HepG2 (cell line): ENCODE measurements at regions not wholly inside any gene's neighbourhood (a gene's known extent, or its start where the extent isn't known, plus 50 kb on each side); places are given as distances from the start of the nearest gene placed in this dataset.

Experiments
- ATAC-seq: fragments of 200-7000 bp; cut with Tn5 transposase; 3 replicates; pipeline ENCODE4 v1.9.1; 2020; ENCODE audit warnings: mild to moderate bottlenecking, moderate library complexity
- BruUV-seq: library from RNA; stranded (reverse); fragments of 400-500 nt; replicated peaks from 2 replicates; lab custom pipeline; 2021; lab: Mats Ljungman, UMichigan
- CTCF ChIA-PET: fragments of 300-600 bp; formaldehyde crosslinking; extraction: SDS; loops from one replicate; lab custom pipeline; 2021; ENCODE audit warnings: low total read pairs, inconsistent platforms, low intra/inter-chr PET ratio; lab: Yijun Ruan, JAX
- POLR2A ChIA-PET: fragments of 350-600 bp; sonication (Branson Sonifier 250); formaldehyde crosslinking; loops from one replicate; lab custom pipeline; 2020; ENCODE audit warnings: antibody characterized with exemption, inconsistent platforms; lab: Yijun Ruan, JAX
- DNase-seq: peaks from one replicate; pipeline ENCODE4 v3.0.0-alpha.2; 2015; ENCODE audit warnings: low spot score
- FAIRE-seq: peaks from 3 replicates; lab custom pipeline; 2011; peaks lifted over from hg19 to GRCh38; lab: Jason Lieb, UNC
- H2AFZ ChIP-seq: one replicate; pipeline ENCODE4 v1.6.1; 2011; ENCODE audit warnings: low read length, inconsistent platforms
- H3K27ac ChIP-seq: fragments of 300-600 bp; 3 replicates; pipeline ENCODE4 v1.8.0; 2011; ENCODE audit warnings: mixed run types, mild to moderate bottlenecking, mixed read lengths, low read length, inconsistent platforms; ENCODE audit not compliant: insufficient read depth; ENCODE audit errors: extremely low read length
- H3K27me3 ChIP-seq, 2 experiments: fragments of 200-600 bp in 1 of 2; 2 replicates in 1 of 2; 3 replicates in 1 of 2; pipeline versions ENCODE4 v1.6.0 to v1.8.0; 2011; ENCODE audit warnings: low read length in 2 of 2, mild to moderate bottlenecking in 2 of 2, moderate library complexity in 2 of 2, inconsistent platforms in 1 of 2; ENCODE audit not compliant: insufficient read depth in 2 of 2, control insufficient read depth in 1 of 2
- H3K36me3 ChIP-seq, 2 experiments: fragments of 200-600 bp in 1 of 2; replicated peaks in 1 of 2; 2 replicates in 1 of 2; 3 replicates in 1 of 2; pipeline versions ENCODE4 v1.5.1 to v1.8.0; 2011; ENCODE audit warnings: low read length in 2 of 2, inconsistent platforms in 1 of 2; ENCODE audit not compliant: insufficient read depth in 2 of 2, control insufficient read depth in 1 of 2
- H3K4me1 ChIP-seq: 2 replicates; pipeline ENCODE4 v1.5.1; 2012; ENCODE audit warnings: low read length, inconsistent platforms; ENCODE audit not compliant: insufficient read depth
- H3K4me2 ChIP-seq: 2 replicates; pipeline ENCODE4 v1.6.0; 2011; ENCODE audit warnings: low read depth, low read length, inconsistent platforms
- H3K4me3 ChIP-seq, 3 experiments: fragments of 200-600 bp in 1 of 3; sonication (generic), shearing (Covaris generic) in 1 of 3; replicated peaks in 1 of 3; 2 replicates each; pipeline ENCODE4 v1.5.1; 2011 to 2016; ENCODE audit warnings: low read length in 3 of 3, inconsistent platforms in 2 of 3, low read depth in 2 of 3, mild to moderate bottlenecking in 2 of 3, control low read depth in 1 of 3, mixed read lengths in 1 of 3; ENCODE audit not compliant: insufficient read depth in 1 of 3
- H3K79me2 ChIP-seq: one replicate; pipeline ENCODE4 v1.6.1; 2011; ENCODE audit warnings: low read length, inconsistent platforms; ENCODE audit not compliant: insufficient read depth
- H3K9ac ChIP-seq: 2 replicates; pipeline ENCODE4 v1.6.0; 2011; ENCODE audit warnings: mild to moderate bottlenecking, low read depth, low read length, inconsistent platforms; ENCODE audit not compliant: insufficient read depth
- H3K9me3 ChIP-seq: 2 replicates; pipeline ENCODE4 v1.5.1; 2012; ENCODE audit warnings: mild to moderate bottlenecking, low read length
- H4K20me1 ChIP-seq: 2 replicates; pipeline ENCODE4 v1.6.0; 2011; ENCODE audit warnings: inconsistent platforms, mild to moderate bottlenecking, low read length, moderate library complexity; ENCODE audit not compliant: insufficient read depth
- ATF7 ChIP-seq, 2 experiments: fragments of 450-650 bp in 1 of 2; sonication (generic) in 1 of 2; formaldehyde crosslinking in 1 of 2; IDR thresholded peaks; 2 replicates each; pipeline versions ENCODE4 v1.4.0 to v1.6.1; 2016 to 2020; ENCODE audit warnings: antibody characterized with exemption in 1 of 2, mild to moderate bottlenecking in 1 of 2, missing genetic modification reagents in 1 of 2
- BORCS8-MEF2B ChIP-seq: sonication (generic); formaldehyde crosslinking; IDR thresholded peaks from 2 replicates; pipeline ENCODE4 v1.8.0; 2022; ENCODE audit warnings: mild to moderate bottlenecking, missing genetic modification reagents
- HNF4A ChIP-seq: sonication (generic); formaldehyde crosslinking; IDR thresholded peaks from 2 replicates; pipeline ENCODE4 v1.4.0; 2020; ENCODE audit warnings: missing genetic modification reagents
- ZNF136 ChIP-seq: sonication (generic); formaldehyde crosslinking; IDR thresholded peaks from 2 replicates; pipeline ENCODE4 v1.8.1; 2022; ENCODE audit warnings: low read depth, mild to moderate bottlenecking, moderate library complexity, missing genetic modification reagents
- ZNF446 ChIP-seq: sonication (generic); formaldehyde crosslinking; IDR thresholded peaks from 2 replicates; pipeline ENCODE4 v1.5.0; 2020; ENCODE audit warnings: mild to moderate bottlenecking, missing genetic modification reagents
- WGBS: methylation state at CpG from one replicate; pipeline ENCODE4 v1.1.6; 2017; ENCODE audit warnings: low lambda C conversion rate; 5-methylcytosine and 5-hydroxymethylcytosine counted together
- in situ Hi-C: cut with HindIII; loops from 2 replicates; pipeline ENCODE4 v1.10.0; 2017; ENCODE audit warnings: low pct_unique_long_range_greater_than_20kb; ENCODE audit not compliant: extremely low pct_ligation_motif_present
- intact Hi-C: fragments of 100-400 bp; cut with micrococcal nuclease; formaldehyde crosslinking; loops from one replicate; pipeline ENCODE4 v1.10.0; 2022; ENCODE audit not compliant: unreplicated experiment
- TF ChIP-seq, protein P1 (sequence below): sonication (generic); formaldehyde crosslinking; IDR thresholded peaks from 2 replicates; pipeline ENCODE4 v1.9.0; 2021; ENCODE audit warnings: mild to moderate bottlenecking, missing genetic modification reagents

DNA sequence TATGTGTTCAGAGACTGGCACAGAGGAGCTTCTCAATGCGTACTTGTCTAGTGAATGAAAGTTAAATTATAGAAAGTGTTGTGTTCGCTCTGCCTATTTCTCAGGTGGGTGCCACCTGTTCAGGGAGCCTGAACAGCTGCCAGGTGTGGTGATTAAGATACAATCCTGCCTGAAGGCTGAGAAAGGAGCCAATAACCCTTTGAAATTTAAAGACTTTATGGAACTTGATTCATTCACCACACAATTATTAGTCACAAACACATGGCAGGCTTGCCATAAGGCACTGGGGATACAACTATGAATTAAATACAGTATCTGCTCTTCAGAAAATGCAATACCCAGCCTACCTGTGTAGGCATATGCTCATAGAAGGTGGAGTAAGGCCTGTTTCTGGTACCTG, 92.9 kb upstream of the AMOTL1 start:
- no peak overlapping the region for H3K4me3 ChIP-seq
- no peak overlapping the region for H3K27ac ChIP-seq
- in situ Hi-C loops = no loop called here
- no peak for ATAC-seq
- CTCF ChIA-PET = no interaction called here
- H3K4me1 ChIP-seq = no peaks in the 10 kb centered on the region
- intact Hi-C loops = no loop called here
- no peaks in the 10 kb centered on the region for H3K79me2 ChIP-seq
- H3K4me2 ChIP-seq = no peak overlapping the region
- H4K20me1 ChIP-seq = no peaks in the 10 kb centered on the region
- WGBS = 36% methylated on average over 2 of the region's 2 CpGs
- no peak for FAIRE-seq
- no peaks in the 10 kb centered on the region for H3K36me3 ChIP-seq
- no peaks in the 10 kb centered on the region for H3K9me3 ChIP-seq
- POLR2A ChIA-PET = no interaction called here
- no peak overlapping the region for H3K9ac ChIP-seq
- no peak for TF ChIP-seq ZNF446 (CRISPR knock-in tag)
- no peak for TF ChIP-seq HNF4A (CRISPR knock-in tag)
- no peak for TF ChIP-seq ZNF136 (CRISPR knock-in tag)
- no peak for TF ChIP-seq BORCS8-MEF2B (CRISPR knock-in tag)
- TF ChIP-seq, protein P1, sequence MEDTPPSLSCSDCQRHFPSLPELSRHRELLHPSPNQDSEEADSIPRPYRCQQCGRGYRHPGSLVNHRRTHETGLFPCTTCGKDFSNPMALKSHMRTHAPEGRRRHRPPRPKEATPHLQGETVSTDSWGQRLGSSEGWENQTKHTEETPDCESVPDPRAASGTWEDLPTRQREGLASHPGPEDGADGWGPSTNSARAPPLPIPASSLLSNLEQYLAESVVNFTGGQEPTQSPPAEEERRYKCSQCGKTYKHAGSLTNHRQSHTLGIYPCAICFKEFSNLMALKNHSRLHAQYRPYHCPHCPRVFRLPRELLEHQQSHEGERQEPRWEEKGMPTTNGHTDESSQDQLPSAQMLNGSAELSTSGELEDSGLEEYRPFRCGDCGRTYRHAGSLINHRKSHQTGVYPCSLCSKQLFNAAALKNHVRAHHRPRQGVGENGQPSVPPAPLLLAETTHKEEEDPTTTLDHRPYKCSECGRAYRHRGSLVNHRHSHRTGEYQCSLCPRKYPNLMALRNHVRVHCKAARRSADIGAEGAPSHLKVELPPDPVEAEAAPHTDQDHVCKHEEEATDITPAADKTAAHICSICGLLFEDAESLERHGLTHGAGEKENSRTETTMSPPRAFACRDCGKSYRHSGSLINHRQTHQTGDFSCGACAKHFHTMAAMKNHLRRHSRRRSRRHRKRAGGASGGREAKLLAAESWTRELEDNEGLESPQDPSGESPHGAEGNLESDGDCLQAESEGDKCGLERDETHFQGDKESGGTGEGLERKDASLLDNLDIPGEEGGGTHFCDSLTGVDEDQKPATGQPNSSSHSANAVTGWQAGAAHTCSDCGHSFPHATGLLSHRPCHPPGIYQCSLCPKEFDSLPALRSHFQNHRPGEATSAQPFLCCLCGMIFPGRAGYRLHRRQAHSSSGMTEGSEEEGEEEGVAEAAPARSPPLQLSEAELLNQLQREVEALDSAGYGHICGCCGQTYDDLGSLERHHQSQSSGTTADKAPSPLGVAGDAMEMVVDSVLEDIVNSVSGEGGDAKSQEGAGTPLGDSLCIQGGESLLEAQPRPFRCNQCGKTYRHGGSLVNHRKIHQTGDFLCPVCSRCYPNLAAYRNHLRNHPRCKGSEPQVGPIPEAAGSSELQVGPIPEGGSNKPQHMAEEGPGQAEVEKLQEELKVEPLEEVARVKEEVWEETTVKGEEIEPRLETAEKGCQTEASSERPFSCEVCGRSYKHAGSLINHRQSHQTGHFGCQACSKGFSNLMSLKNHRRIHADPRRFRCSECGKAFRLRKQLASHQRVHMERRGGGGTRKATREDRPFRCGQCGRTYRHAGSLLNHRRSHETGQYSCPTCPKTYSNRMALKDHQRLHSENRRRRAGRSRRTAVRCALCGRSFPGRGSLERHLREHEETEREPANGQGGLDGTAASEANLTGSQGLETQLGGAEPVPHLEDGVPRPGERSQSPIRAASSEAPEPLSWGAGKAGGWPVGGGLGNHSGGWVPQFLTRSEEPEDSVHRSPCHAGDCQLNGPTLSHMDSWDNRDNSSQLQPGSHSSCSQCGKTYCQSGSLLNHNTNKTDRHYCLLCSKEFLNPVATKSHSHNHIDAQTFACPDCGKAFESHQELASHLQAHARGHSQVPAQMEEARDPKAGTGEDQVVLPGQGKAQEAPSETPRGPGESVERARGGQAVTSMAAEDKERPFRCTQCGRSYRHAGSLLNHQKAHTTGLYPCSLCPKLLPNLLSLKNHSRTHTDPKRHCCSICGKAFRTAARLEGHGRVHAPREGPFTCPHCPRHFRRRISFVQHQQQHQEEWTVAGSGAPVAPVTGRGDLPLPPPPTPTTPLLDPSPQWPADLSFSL (CRISPR knock-in tag) = no peak
- TF ChIP-seq ATF7 (IDR thresholded peaks at IDR 0.05) = no peak
- no peak for TF ChIP-seq ATF7 (CRISPR knock-in tag; IDR thresholded peaks at IDR 0.05)
- no peak for DNase-seq
- no TSS peak for BruUV-seq
- no peak overlapping the region for H2AFZ ChIP-seq
- H3K27me3 ChIP-seq = no peaks in the 10 kb centered on the region; a peak in 1 of 5 replicates
